HG02588 (cell line): ENCODE measurements at regions not wholly inside any gene's neighbourhood (a gene's known extent, or its start where the extent isn't known, plus 50 kb on each side); places are given as distances from the start of the nearest gene placed in this dataset.

ENCODE experiments used
- ATAC-seq: cut with Tn5 transposase; IDR thresholded peaks from one replicate; pipeline ENCODE4 v1.9.1; 2021; ENCODE audit warnings: mild to moderate bottlenecking, moderate library complexity; ENCODE audit not compliant: unreplicated experiment

DNA sequence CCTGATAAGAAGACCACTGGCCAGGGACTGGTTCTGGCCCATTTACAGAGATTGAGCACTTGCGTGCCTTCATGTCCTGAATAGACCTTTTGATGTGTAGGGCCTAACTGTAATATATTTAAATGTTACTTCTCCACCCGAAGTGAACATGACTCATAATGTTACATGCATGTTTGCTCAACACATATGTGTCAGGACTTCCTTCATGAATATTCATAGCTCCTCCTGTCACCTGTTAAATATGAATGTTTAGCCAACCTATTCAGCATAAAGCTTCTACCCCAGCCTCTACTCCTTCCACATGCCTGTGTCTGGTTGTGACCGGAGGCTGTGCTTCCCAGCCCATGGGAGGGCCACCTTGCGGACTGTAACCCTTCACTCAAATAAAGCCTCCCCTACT lies 457.5 kb downstream of the IRX1 start:
- ATAC-seq = no peak

DNA sequence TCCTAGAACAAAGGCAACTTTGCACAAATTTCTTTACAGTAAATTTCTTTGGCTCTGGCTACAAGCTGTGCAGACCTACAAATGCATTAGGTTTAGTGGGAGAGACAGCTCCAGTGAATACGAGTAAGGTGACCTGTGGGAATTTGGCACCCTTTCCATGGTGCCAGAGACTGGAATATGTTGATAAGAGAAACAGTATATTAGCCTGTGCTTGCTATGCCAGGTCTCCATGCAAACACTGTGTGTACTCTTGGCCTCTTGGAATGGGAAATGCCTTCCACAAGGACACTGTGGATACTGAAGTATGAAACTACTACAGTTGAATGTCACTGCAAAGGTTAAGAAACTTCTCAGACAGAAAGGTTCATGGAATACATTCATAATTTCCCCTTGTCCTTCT lies 458.5 kb downstream of the IRX1 start:
- no peak for ATAC-seq

DNA sequence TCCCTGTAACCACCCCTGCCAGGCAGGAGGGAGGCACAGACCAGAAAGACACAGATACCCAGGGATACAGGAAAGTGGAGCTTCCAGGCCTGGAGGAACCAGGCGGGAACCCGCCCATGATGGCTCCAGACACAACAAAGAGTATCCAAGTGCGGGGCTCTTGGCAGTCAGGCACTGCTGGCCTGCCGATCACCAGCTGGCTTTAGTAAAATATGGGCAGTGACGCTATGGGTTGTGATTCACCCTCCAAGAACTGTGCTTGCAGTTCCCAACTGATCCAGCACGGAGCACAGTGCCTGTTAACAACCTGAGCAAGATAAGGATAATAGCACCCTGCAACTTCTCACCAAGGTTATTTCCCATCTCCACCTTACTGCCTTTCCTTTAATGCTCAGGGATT lies 463.3 kb downstream of the IRX1 start:
- no peak for ATAC-seq

DNA sequence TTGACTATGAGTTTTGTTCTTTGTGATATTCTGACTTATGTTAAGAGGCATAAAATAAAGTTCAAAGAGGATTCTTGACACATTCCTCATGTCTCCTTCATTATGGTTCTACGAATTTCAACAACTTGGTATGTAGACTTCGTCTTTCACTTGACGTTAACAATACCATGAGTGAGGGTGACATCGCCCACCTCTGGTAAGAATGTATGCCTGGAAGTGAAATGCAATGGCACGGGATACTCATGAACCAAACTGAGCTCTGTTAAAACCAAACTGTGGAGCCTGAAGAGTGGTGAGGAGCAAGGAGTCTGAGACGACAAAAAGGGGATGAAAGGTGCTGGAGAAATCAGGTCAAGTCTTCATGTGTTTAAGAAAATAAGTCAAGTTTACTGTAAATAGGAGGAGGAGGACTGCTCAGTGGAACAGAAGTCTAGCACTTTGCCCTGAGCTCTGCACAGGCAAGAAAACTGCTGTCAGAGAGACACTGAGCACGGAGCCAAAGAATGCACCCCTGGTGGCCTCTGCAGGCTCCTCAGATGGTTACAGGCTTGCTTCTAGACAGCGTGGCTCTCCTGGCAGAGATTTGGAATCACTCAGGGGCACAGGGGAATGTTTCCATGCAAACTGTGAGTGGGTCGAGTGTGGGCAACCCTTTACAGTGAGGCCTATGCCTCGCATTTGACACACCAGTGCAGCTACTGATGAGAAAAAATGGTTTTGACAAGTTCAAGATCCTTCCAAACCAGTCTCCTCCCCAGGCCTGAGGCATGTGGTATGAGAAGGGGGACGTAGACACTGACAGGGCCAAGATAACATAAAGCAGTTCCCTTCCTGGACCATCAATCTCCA lies 470.1 kb downstream of the IRX1 start:
- no peak for ATAC-seq

DNA sequence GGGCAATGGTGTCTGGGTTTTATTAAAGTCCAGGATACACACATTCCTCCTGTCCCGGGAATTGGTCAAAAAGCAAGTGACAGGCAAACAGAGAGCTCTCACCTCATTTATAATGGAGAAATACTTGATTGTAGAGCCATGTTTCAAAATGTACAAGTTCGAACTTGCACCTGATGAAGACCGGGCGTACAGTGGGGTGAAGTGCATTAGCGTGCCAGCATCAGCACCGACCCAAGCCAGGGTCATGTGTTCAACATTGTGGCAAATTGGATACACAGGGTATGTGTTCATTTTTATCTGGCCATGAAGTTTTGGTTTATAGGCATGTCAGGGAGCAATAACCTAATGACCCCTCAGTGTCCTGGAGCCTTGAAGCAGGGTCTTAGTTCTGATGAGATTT lies 472.5 kb downstream of the IRX1 start:
- ATAC-seq = no peak

DNA sequence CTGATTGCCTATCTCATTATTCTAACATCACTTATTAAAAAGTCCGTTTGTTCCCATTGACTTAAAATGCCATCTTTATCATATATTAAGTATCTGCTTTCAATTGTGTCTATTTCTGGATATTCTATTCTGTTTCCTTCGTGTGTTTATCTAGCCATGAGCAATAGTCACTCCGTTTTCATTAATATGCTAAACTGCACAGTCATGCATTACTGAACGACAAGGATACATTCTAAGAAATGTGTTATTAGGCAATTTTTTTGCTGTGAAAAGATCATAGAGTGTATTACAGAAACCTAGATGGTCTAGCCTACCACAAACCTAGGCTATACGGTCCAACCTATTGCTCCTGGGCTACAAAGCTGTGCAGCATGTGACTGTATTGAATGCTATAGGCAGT lies 482.9 kb downstream of the IRX1 start:
- no peak for ATAC-seq

DNA sequence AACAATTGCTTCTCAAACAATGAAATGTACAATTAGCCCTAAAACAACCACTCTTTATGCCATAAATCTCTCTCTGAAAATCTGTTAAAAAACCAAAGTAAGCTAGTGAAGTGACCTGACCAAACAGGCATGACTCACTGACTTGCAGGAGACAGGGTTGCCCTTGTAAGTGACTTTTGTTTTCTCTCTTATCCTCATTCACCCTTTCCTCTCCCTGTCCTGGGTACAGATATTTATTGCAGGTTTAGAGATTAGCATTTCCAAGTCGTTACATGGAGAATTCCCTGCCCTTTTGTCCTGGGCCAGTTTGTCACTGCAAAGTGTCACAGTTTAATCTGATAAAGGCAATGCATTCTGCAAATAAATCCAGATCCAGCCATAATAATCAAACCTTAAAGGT lies 484.2 kb downstream of the IRX1 start:
- ATAC-seq = no peak

DNA sequence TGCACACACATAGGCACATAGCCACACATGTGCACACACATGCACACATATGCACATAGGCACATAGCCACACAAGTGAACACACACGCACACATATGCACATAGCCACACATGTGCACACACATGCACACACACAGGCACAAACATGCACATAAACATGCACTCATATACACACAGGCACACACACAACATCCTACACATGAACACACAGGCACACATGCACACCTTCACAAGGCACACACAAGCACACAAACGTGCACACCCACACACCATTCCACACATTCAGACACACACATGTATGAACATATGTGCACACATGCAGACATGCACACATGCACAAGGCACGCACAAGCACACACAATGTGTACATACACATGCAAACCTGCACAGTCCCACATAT lies 484.7 kb downstream of the IRX1 start:
- ATAC-seq = no peak

DNA sequence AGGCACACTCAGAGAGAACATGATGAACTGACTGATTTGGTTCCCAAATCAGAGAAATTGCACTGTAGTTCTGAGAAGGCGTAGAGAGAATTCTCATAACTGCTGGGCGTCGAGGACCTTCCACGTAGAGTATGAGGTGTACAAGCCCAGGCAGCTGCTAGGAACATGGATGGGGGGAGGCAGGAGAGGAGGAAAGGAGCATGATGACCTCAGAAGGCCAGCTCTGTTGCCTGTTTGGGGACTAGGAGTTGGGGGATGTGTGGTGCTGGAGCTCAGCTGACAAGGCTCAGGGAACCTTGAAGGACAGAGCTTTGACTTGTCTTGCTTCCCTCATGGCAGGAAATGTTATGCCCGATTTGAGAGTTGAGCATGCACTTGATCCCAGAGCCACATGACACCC lies 485.4 kb downstream of the IRX1 start:
- no peak for ATAC-seq

DNA sequence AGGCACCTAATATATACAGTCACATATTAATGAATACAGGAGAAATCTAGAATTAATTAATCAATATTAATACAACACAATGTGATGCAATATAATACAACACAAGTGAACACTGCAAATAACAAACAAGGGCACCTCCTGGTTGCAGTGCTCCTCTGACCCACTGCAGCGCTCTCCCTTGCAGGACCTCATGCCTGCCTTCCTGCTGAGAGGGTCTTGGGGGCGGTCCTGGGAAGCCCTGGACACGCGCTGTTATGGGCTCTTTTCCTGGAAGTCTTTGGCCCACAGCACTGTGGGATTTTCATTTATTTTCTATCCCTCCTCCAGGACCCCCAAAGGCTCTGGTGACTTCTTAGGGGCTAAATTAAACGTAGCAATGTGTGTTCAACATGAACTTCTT lies 485.8 kb downstream of the IRX1 start:
- ATAC-seq = no peak

DNA sequence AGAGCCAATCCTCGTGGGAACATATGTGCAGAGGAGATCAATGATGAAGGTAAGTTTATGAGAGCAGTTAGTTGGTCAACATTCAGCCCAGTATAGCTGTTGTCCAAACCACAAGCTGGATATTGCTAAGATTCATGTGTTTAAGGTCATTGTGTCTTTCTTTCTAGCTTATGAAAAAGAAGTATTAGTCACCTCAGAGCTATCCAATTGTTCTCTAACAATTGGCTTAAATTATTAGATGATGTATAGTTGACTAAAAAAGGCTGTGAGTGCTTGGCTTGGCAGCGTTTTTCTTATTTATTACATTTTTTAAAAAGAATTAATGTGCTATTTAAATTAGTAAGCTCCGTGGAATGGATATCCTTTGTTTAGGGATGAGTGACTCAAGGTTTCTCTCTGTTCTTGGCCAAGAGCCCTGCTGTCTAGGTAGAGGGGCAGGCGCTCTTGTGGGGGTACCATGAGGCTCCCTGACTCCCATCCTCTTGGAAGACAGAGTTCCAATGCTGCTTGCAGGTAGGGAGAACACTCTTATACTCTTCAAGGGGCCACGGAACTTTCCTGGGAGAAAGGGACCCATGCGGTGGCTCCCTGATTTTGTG lies 487.4 kb downstream of the IRX1 start:
- ATAC-seq = no peak

DNA sequence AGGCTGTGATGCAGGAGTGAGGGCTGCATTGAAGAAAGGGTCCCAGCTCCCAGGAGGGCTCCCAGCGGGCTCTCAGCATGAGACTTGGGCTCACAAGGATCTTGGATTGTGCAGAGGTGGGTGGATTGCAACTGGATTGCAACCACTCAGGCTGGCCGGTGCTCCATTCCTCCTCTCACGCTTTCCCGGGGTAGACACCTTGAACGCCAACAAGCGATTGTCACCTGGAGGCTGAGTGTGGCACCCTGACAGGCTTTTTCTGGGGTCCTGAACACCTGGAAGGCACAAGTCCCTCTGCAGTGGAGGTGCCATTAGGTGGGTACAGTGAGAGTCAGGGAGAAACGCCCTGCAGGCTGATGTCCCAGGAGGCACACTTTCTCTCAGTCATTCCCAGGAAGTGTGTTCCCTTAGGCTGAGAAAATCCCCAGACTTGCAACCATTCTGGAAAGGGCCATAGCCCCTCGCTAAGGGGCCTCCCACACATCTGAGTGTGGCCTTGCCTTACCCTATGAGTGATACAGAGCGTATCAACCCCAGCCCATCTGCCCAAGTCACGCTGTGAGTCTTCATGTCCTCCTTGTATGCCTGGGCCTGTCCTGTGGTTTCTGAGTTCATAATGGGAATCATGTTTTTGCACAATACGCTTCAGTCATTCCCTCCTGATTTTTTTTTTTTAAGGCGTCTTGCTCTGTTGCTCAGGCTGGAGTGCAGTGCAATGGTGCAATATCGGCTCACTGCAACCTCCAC lies 488.1 kb downstream of the IRX1 start:
- no peak for ATAC-seq

DNA sequence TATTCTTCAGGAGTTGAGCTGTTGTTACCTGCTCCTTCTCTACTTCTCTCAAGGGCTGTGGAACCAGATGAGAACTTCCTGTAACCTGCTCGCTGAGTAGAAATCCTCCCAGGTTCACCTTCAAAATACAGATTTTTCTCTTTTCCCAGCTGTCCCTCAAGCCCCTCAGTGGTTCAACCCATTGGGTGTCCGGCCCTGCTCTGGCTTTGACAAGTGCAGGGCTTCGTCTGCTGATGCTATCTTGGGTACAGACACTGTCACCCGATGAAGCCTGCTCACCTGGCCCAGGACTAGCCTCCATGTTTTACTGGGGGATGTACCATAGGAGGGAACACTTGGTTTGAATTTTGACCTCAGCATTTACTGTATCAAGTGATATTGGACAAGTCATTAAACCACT lies 490.4 kb downstream of the IRX1 start:
- no peak for ATAC-seq

DNA sequence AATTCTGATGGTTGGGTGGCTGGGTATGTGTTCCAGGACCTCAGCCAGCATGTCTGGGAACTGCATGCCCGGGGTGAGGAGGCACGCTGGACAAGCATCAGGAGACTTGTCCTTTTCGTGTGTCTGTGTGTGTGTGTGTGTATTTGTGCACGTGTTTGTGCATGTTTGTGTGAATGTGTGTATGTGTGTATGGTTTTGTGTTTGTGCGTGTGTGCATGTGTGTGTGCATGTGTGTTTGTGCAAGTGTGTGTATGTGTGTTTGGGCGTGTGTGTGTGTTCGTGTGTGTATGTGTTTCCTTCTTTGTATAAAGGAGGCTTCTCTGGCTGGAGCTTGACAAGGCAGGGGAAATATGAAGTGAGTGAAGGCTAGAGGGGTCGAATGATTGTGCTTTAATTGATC lies 491.5 kb downstream of the IRX1 start:
- no peak for ATAC-seq

DNA sequence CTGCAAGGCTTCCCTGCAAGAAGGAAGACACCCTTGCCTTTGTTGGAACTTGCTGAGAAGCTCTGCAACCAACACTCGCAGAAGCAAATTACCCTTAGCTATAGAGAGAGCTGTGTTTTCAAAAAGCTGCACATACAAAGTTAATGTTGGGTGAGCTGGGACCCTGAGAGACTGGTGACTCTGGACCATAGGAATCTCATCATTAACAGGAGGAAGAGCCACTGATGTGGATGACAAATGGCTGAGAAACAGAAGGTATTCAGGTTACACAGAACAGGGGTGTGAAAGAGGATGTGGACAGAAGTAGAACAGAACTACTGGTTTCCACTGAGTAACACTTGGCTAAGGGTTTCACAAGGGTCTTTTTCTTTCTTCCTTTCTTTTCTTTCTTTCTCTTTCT lies 493.5 kb downstream of the IRX1 start:
- no peak for ATAC-seq

DNA sequence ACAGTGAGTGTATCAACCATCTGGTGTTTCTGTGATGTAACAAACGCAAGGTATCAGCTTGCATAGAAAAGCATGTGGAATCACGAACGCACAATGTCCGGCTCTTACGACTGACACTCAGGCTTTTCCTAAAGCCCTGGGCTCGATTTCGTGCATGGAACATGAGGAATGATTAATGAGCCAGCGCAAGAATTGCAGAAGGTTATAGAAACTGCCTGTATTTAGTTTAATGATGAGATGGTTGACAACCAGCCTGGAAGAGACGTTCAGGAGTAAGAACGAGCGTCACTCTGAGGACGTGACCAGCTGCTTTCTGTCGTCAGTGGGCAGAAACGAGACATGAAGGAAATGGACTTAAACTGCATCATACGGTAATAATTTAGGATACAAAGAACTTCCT lies 497.6 kb downstream of the IRX1 start:
- no peak for ATAC-seq

DNA sequence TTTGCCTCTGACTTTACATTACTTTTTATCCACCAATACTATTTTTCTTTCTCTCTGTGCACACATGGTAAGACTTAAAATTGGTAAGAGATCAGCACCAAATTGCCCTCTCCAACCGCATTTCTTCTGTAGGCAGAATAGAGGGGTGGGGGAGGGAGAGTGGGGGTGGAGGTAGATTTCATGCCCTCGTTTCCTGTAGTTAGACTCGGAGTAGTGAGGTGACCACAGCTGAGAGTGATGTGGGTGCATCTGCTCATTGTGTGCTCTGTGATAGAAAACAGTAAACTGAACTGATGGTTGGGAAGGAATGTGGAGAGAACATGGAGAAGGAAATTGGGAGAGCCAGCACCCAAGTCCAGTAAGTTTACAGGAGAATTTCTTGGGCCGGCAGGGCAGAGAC lies 498.3 kb downstream of the IRX1 start:
- ATAC-seq = no peak

DNA sequence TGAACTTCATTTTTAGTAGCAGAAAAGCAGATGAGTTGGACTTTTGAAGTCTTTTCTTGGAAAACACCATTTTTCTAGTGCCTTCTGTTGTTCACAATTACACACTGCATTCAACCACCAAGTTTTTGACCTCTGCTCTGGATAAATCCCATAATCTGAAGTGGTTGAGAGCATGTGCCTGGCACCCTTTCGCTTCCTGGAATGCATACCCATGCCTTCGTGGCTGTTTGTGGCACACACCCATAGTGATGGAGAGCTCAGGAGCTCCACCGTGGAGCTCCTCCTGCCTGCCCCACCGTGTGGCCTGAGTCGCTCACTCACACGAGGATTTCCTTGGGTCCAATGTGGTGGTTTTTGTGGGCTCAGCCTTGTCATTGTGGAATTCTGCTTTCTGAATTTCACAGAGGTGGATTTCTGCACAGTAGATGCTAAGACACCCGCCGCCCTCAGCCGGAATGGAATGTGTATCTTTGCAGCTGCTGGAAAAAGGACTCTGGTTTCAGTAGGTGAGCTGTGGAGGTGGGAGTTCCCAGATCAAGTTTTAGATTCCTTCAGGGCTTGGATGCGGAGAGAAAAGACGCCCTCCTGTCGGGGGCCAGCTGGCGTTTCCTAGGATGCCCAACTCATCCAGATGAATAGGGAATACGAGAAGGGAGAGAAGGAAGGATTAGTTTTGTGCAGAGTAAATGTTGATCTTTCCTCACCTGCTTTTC lies 500.4 kb downstream of the IRX1 start:
- ATAC-seq = no peak

DNA sequence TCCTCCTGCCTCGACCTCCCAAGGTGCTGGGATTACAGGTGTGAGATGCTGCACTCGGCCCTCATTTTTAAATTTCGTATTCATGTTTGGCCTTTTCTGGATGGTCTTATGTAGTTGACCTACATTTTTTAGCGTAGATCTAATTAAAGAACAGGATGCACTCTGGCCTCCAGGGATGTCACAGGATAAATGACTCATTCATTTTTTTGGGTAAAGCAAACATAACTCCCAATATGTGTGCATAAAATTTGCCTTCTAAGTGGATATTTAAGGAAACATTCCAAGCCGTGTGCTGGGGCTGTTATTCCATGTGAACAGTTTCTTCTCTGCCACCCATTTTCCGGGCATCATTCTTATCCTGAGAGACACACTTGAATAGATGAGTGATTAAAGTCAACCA lies 501.6 kb downstream of the IRX1 start:
- ATAC-seq = no peak

DNA sequence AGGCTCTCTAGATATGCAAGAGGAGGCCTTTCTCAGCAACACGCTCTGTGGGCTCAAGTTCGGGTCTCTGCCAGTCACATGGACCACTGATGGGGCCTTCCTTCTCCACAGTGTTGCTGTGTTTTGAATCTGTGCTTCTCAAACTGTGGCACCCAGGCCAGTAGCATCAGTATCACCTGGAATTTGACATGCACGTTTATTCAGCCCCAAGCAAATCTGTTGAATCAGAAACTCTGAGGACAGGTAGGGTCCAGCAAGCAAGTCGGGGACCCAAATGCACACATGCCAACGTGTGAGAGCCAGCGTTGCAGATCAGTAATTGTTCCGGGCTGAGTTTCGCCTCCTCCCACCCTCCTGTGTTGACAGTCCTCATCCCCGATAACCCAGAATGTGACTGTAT lies 502.6 kb downstream of the IRX1 start:
- ATAC-seq = no peak

DNA sequence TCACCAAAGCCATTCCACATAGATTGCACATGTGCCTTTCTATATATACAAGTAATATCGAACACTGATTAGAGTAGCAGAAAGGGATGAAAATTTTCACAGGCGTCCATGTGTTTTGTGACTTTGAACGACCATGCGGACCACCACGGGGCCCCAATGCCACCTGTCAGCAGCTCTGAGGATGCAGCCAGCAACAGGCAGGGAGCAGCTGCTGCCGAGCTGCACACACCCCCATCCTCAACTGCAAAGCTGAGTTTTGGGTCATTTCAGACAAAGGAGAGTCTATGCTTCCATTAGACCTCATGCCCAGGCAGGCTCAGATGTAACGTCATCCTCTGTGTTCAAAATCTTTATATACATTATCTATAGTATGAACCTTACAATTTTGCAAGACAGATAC lies 503.8 kb downstream of the IRX1 start:
- ATAC-seq = no peak

DNA sequence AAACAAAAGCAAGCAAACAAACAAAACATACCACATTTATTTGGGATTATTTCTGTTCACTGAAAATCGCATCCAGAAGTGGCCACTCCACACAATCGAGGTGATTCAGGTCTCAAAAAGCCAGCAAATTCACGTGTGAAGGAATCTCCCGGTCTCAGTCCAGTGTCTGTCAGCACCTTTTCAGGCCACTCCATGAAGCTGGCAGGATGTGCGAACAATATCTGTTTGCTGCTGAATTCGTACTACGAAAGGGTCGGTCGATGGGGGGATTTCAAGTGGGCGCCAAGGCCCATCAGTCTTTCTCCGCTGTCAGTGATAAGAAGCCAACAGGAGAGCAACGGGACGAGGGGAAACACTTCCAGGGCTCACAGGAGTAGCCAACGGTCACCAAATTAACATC lies 505.1 kb downstream of the IRX1 start:
- no peak for ATAC-seq
